ENCODE measurements at regions not wholly inside any gene's neighbourhood (a gene's known extent, or its start where the extent isn't known, plus 50 kb on each side); places are given as distances from the start of the nearest gene placed in this dataset.

- no peak for TF ChIP-seq POLR2A (IDR thresholded peaks at IDR 0.05)
- TF ChIP-seq POLR2AphosphoS5 (IDR thresholded peaks at IDR 0.05; ENCODE audit: insufficient read depth in 1 of 2, low read depth in 1 of 2): no peak
- TF ChIP-seq, protein P1, sequence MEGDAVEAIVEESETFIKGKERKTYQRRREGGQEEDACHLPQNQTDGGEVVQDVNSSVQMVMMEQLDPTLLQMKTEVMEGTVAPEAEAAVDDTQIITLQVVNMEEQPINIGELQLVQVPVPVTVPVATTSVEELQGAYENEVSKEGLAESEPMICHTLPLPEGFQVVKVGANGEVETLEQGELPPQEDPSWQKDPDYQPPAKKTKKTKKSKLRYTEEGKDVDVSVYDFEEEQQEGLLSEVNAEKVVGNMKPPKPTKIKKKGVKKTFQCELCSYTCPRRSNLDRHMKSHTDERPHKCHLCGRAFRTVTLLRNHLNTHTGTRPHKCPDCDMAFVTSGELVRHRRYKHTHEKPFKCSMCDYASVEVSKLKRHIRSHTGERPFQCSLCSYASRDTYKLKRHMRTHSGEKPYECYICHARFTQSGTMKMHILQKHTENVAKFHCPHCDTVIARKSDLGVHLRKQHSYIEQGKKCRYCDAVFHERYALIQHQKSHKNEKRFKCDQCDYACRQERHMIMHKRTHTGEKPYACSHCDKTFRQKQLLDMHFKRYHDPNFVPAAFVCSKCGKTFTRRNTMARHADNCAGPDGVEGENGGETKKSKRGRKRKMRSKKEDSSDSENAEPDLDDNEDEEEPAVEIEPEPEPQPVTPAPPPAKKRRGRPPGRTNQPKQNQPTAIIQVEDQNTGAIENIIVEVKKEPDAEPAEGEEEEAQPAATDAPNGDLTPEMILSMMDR (IDR thresholded peaks at IDR 0.05): no peak
- DNase-seq (ENCODE audit: extremely low spot score in 2 of 2): no peak
- intact Hi-C loops (cut with DNase I): no loop called here
- no peaks in the 10 kb centered on the region for H3K4me1 ChIP-seq
- no peaks in the 10 kb centered on the region for H3K27me3 ChIP-seq
- no peak overlapping the region for H3K4me3 ChIP-seq
- H3K9me3 ChIP-seq: no peaks in the 10 kb centered on the region
- no peak overlapping the region for H3K27ac ChIP-seq
- H3K36me3 ChIP-seq: no peaks in the 10 kb centered on the region
These were observed 426.7 kb downstream of the TBC1D4 start for GRCh38 chr13:75055296-75055695.

DNA sequence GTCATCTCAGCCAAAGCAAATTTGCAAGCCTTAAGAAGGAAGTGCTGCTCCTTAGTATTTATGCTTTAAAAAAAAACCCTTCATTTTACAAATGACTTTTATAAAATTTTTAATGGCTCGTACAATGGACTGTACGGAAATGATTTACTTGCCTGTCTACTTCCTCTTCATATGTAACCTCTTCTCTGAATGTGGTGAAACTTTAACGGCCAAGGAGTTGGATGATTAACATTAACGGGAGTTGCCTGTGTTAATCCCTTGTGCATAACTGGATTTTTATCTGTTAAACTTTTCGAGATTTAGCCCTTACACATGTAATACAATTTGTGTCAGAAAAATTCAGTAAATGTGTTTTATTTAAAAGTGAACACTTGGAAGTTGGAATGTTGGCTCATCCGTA lies 429.4 kb downstream of the TBC1D4 start:
- Histone ChIP-seq H3K4me1 (no peaks in the 10 kb centered on the region), H3K9me3 (no peaks in the 10 kb centered on the region), H3K4me3 (no peak overlapping the region), H3K36me3 (no peaks in the 10 kb centered on the region), H3K27ac (no peak overlapping the region), H3K27me3 (no peaks in the 10 kb centered on the region)
- no peak for DNase-seq (ENCODE audit: extremely low spot score in 2 of 2)
- intact Hi-C loops (cut with DNase I): no loop called here
- no peak for TF ChIP-seq POLR2A (IDR thresholded peaks at IDR 0.05)
- TF ChIP-seq, protein P1 (IDR thresholded peaks at IDR 0.05): no peak
- no peak for TF ChIP-seq POLR2AphosphoS5 (IDR thresholded peaks at IDR 0.05; ENCODE audit: insufficient read depth in 1 of 2, low read depth in 1 of 2)

GRCh38 chr13:75050419-75051046 lies 431.4 kb downstream of the TBC1D4 start:
- Histone ChIP-seq H3K27ac (no peak overlapping the region), H3K27me3 (no peaks in the 10 kb centered on the region), H3K9me3 (no peaks in the 10 kb centered on the region), H3K4me1 (no peaks in the 10 kb centered on the region), H3K4me3 (no peak overlapping the region), H3K36me3 (no peaks in the 10 kb centered on the region)
- intact Hi-C loops (cut with DNase I): no loop called here
- TF ChIP-seq, protein P1 (IDR thresholded peaks at IDR 0.05): no peak
- TF ChIP-seq POLR2AphosphoS5 (IDR thresholded peaks at IDR 0.05; ENCODE audit: insufficient read depth in 1 of 2, low read depth in 1 of 2) (no peak), POLR2A (IDR thresholded peaks at IDR 0.05) (no peak)
- no peak for DNase-seq (ENCODE audit: extremely low spot score in 2 of 2)

- H3K4me3 ChIP-seq: no peak overlapping the region
- no peak for DNase-seq (ENCODE audit: extremely low spot score in 2 of 2)
- no peaks in the 10 kb centered on the region for H3K4me1 ChIP-seq
- no peaks in the 10 kb centered on the region for H3K36me3 ChIP-seq
- intact Hi-C loops (cut with DNase I): no loop called here
- no peaks in the 10 kb centered on the region for H3K27me3 ChIP-seq
- no peak for TF ChIP-seq POLR2AphosphoS5 (IDR thresholded peaks at IDR 0.05; ENCODE audit: insufficient read depth in 1 of 2, low read depth in 1 of 2)
- TF ChIP-seq POLR2A (IDR thresholded peaks at IDR 0.05): no peak
- TF ChIP-seq, protein P1 (IDR thresholded peaks at IDR 0.05): no peak
- H3K9me3 ChIP-seq: no peaks in the 10 kb centered on the region
- no peak overlapping the region for H3K27ac ChIP-seq
These were observed 432.1 kb downstream of the TBC1D4 start for GRCh38 chr13:75049735-75050335.

GRCh38 chr13:75042807-75043206 lies 439.2 kb downstream of the TBC1D4 start:
- Histone ChIP-seq H3K27me3 (no peaks in the 10 kb centered on the region), H3K9me3 (no peaks in the 10 kb centered on the region), H3K4me1 (no peaks in the 10 kb centered on the region), H3K36me3 (no peaks in the 10 kb centered on the region), H3K27ac (no peak overlapping the region), H3K4me3 (no peak overlapping the region)
- no peak for DNase-seq (ENCODE audit: extremely low spot score in 2 of 2)
- TF ChIP-seq POLR2A (IDR thresholded peaks at IDR 0.05): no peak
- intact Hi-C loops (cut with DNase I): no loop called here
